Trophoblast cell (in vitro differentiated cells and primary cell): ENCODE measurements at regions not wholly inside any gene's neighbourhood (a gene's known extent, or its start where the extent isn't known, plus 50 kb on each side); places are given as distances from the start of the nearest gene placed in this dataset.
A peak's percentile ranks its signal among the peaks of the same experiment; 100 is the strongest.

Source experiments
- DNase-seq, 2 donors: peaks; one replicate each; pipeline ENCODE4 v3.0.0-alpha.2; 2016
- H2AFZ ChIP-seq: 2 replicates; pipeline ENCODE4 v1.6.1; 2013; ENCODE audit warnings: low read length, moderate library complexity, mild to moderate bottlenecking; ENCODE audit not compliant: insufficient read depth, poor library complexity
- H2AK5ac ChIP-seq: 2 replicates; pipeline ENCODE4 v1.6.1; 2013; ENCODE audit warnings: mild to moderate bottlenecking, low read length
- H2BK120ac ChIP-seq: 2 replicates; pipeline ENCODE4 v1.6.1; 2013; ENCODE audit warnings: low read length, mild to moderate bottlenecking, moderate library complexity; ENCODE audit not compliant: insufficient read depth, poor library complexity
- H2BK12ac ChIP-seq: 2 replicates; pipeline ENCODE4 v1.6.1; 2013; ENCODE audit warnings: mild to moderate bottlenecking, low read length, moderate library complexity
- H2BK5ac ChIP-seq: 2 replicates; pipeline ENCODE4 v1.6.1; 2013; ENCODE audit warnings: low read length, low read depth, moderate library complexity, mild to moderate bottlenecking; ENCODE audit not compliant: poor library complexity
- H3K14ac ChIP-seq: 2 replicates; pipeline ENCODE4 v1.6.1; 2013; ENCODE audit warnings: mild to moderate bottlenecking, low read length
- H3K18ac ChIP-seq: 2 replicates; pipeline ENCODE4 v1.6.1; 2013; ENCODE audit warnings: mild to moderate bottlenecking, low read length
- H3K23ac ChIP-seq: 2 replicates; pipeline ENCODE4 v1.6.1; 2013; ENCODE audit warnings: low read length
- H3K27ac ChIP-seq: 2 replicates; pipeline ENCODE4 v1.5.1; 2013; ENCODE audit warnings: low read depth, mild to moderate bottlenecking, inconsistent platforms, low read length, moderate library complexity
- H3K27me3 ChIP-seq: 2 replicates; pipeline ENCODE4 v1.6.1; 2013; ENCODE audit warnings: inconsistent platforms, mild to moderate bottlenecking, low read length, moderate library complexity; ENCODE audit not compliant: insufficient read depth
- H3K36me3 ChIP-seq, 2 experiments: 1 replicate in 1 of 2; 2 replicates in 1 of 2; pipeline ENCODE4 v1.6.1; 2013; ENCODE audit warnings: low read length in 2 of 2, mild to moderate bottlenecking in 2 of 2, moderate library complexity in 1 of 2; ENCODE audit not compliant: insufficient read depth in 2 of 2, control insufficient read depth in 1 of 2
- H3K4ac ChIP-seq: 2 replicates; pipeline ENCODE4 v1.6.1; 2013; ENCODE audit warnings: low read depth, mild to moderate bottlenecking, low read length, moderate library complexity
- H3K4me1 ChIP-seq, 2 experiments: 1 replicate in 1 of 2; 2 replicates in 1 of 2; pipeline ENCODE4 v1.6.1; 2013; ENCODE audit warnings: low read length in 2 of 2, mild to moderate bottlenecking in 2 of 2, moderate library complexity in 1 of 2; ENCODE audit not compliant: insufficient read depth in 2 of 2, control insufficient read depth in 1 of 2
- H3K4me2 ChIP-seq: 2 replicates; pipeline ENCODE4 v1.6.1; 2013; ENCODE audit warnings: inconsistent platforms, mild to moderate bottlenecking, low read length, moderate library complexity
- H3K4me3 ChIP-seq: 2 replicates; pipeline ENCODE4 v1.5.1; 2013; ENCODE audit warnings: mild to moderate bottlenecking, low read depth, low read length, inconsistent platforms
- H3K79me1 ChIP-seq: one replicate; pipeline ENCODE4 v1.6.1; 2013; ENCODE audit warnings: low read length
- H3K79me2 ChIP-seq: 2 replicates; pipeline ENCODE4 v1.6.1; 2013; ENCODE audit warnings: low read length, mild to moderate bottlenecking; ENCODE audit not compliant: control insufficient read depth, insufficient read depth, poor library complexity
- H3K9ac ChIP-seq: 2 replicates; pipeline ENCODE4 v1.6.1; 2013; ENCODE audit warnings: mild to moderate bottlenecking, low read length
- H3K9me3 ChIP-seq: 2 replicates; pipeline ENCODE4 v1.6.1; 2013; ENCODE audit warnings: low read depth, mild to moderate bottlenecking, control low read depth, inconsistent platforms, low read length; ENCODE audit not compliant: insufficient read depth
- H4K12ac ChIP-seq: 2 replicates; pipeline ENCODE4 v1.6.1; 2013; ENCODE audit warnings: low read depth, mild to moderate bottlenecking, low read length, moderate library complexity
- H4K8ac ChIP-seq: 2 replicates; pipeline ENCODE4 v1.6.1; 2013; ENCODE audit warnings: low read depth, mild to moderate bottlenecking, low read length, moderate library complexity
- H4K91ac ChIP-seq: one replicate; pipeline ENCODE4 v1.6.1; 2013; ENCODE audit warnings: low read depth, mild to moderate bottlenecking, low read length, moderate library complexity
- WGBS: extraction: QIAGEN DNeasy Blood & Tissue Kit; methylation state at CpG from one replicate; pipeline ENCODE4 v1.1.7; 2013; ENCODE audit warnings: missing lambda C conversion rate; ENCODE audit not compliant: insufficient read length, insufficient coverage; ENCODE audit errors: extremely low coverage; 5-methylcytosine and 5-hydroxymethylcytosine counted together

DNA sequence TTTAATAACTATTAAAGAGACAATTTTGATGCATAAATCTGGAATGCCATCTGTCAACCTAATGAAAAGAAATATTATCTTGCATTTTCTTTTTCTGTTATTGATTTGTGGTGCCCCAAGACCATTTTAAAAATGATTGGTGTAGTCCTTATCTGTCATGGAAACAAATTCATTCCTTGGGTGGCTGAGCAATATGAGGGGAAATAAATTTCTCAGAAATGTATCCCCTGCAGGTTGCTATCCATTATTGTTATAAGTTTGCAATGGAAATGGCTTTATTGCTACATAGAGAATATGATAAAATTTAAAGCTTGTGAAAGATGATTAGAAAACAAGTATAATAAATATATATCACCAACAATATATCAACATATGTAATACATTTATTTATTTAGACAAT lies 607.0 kb downstream of the DNAJB9 start:
- Histone ChIP-seq H3K9ac (no peak overlapping the region), H3K14ac (no peak overlapping the region), H4K12ac (no peak overlapping the region), H3K18ac (no peak overlapping the region), H3K27ac (no peak overlapping the region), H3K79me1 (no peaks in the 10 kb centered on the region), H3K4ac (no peak overlapping the region), H3K27me3 (no peaks in the 10 kb centered on the region), H4K8ac (no peak overlapping the region), H3K4me3 (no peak overlapping the region), H2AFZ (no peak overlapping the region), H3K23ac (no peak overlapping the region), H2BK12ac (no peak overlapping the region), H4K91ac (no peak overlapping the region), H2BK5ac (no peak overlapping the region), H3K4me2 (no peak overlapping the region), H3K4me1 (no peaks in the 10 kb centered on the region), H3K9me3 (no peaks in the 10 kb centered on the region), H2AK5ac (no peak overlapping the region), H2BK120ac (no peak overlapping the region), H3K36me3 (no peaks in the 10 kb centered on the region), H3K79me2 (no peaks in the 10 kb centered on the region)
- no peak for DNase-seq

DNA sequence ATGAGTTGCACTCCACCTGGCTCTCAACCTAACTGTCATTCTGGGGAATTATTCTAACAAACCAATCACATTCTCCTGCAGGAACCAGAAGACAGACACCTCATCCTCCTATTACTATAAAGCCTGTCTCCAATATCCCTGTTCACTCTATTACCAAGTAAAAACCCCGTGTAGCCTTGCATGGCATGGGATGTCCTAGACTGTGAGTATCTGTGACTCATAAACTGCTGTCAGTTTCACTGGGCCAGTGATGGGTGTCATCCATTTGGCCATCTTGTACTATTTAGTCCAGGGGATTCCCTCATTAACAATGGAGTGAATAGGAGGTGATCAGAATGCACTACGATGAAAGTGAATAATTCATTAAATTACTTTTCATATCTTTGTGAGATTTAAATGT lies 608.7 kb downstream of the DNAJB9 start:
- no peak for DNase-seq

DNA sequence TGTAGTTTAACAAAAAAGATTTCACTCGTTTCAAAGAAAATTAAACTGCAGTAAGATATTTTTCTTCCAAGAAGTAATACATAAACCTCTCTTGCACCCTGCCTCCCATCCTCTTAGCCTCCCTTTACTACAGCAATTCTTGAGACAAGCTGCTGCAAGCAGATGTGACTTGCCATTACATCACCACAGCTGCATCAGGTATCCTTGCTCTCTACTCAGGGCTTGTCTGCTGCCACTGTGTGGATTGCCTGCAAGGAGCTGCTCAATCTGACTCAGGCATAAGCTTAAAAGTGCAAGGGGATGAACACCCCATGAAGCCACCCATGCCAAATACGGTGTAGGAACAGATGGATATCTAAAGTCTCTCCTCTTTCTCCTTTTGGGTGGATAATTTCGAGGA lies 609.9 kb downstream of the DNAJB9 start:
- Histone ChIP-seq H3K14ac (no peak overlapping the region), H2BK120ac (no peak overlapping the region), H3K36me3 (no peaks in the 10 kb centered on the region), H3K79me2 (no peaks in the 10 kb centered on the region), H3K79me1 (no peaks in the 10 kb centered on the region), H4K12ac (no peak overlapping the region), H3K4me3 (no peak overlapping the region), H4K8ac (no peak overlapping the region), H3K18ac (no peak overlapping the region), H2AK5ac (no peak overlapping the region), H3K27me3 (no peaks in the 10 kb centered on the region), H3K27ac (no peak overlapping the region), H2BK5ac (no peak overlapping the region), H3K23ac (no peak overlapping the region), H3K9ac (peak overlapping the region; percentile 45), H3K4me1 (no peaks in the 10 kb centered on the region), H2AFZ (no peak overlapping the region), H3K4me2 (no peak overlapping the region), H3K4ac (no peak overlapping the region), H2BK12ac (no peak overlapping the region), H4K91ac (no peak overlapping the region), H3K9me3 (no peaks in the 10 kb centered on the region)
- no CpG with 5 or more reads among the region's 3 CpGs for WGBS
- no peak for DNase-seq

More for the DNA sequence above, 608.7 kb downstream of the DNAJB9 start:
- H2BK5ac ChIP-seq: no peak overlapping the region
- no peak overlapping the region for H3K14ac ChIP-seq
- H2AFZ ChIP-seq: no peak overlapping the region
- no peak overlapping the region for H2BK120ac ChIP-seq
- no peak overlapping the region for H4K8ac ChIP-seq
- H3K4me1 ChIP-seq: no peaks in the 10 kb centered on the region
- no peaks in the 10 kb centered on the region for H3K79me1 ChIP-seq
- WGBS: no CpG with 5 or more reads among the region's 2 CpGs
- no peak overlapping the region for H3K4me2 ChIP-seq
- H3K79me2 ChIP-seq: no peaks in the 10 kb centered on the region
- H3K23ac ChIP-seq: no peak overlapping the region
- H3K9ac ChIP-seq: no peak overlapping the region
- no peak overlapping the region for H4K12ac ChIP-seq
- no peaks in the 10 kb centered on the region for H3K9me3 ChIP-seq
- no peak overlapping the region for H3K27ac ChIP-seq
- H3K18ac ChIP-seq: no peak overlapping the region
- H3K4ac ChIP-seq: no peak overlapping the region
- H3K4me3 ChIP-seq: no peak overlapping the region
- no peak overlapping the region for H2BK12ac ChIP-seq
- H3K36me3 ChIP-seq: no peaks in the 10 kb centered on the region
- H4K91ac ChIP-seq: no peak overlapping the region
- H3K27me3 ChIP-seq: no peaks in the 10 kb centered on the region
- no peak overlapping the region for H2AK5ac ChIP-seq

DNA sequence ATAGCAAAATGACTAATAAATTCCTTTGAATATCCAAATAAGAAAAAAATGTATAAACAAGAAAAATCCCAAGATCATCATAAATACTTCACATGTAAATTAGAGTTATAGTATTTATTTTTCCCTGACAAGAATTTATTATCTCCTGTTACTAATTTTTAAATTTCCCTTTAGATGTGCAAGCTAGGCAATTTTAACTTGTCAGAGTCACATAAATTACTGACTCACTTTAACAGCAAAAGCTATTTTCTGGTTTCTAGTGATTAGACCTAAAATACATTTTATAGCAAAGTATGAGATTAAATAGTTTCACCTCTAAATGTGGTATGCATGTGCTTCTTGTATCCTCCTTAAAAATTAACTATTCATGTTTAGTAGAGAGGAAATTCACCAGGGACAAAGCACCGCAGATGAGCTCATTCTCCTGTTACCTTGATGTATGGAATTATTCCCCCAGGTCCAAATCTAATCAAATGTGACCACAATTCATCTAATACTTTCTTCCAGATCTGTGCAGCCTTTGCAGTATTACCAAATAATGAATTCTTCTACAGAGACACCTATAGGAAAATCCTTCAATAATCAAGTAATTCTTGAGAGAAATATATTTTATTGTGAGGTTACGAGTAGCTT lies 621.2 kb downstream of the DNAJB9 start:
- H3K14ac ChIP-seq: no peak overlapping the region
- H3K27ac ChIP-seq: no peak overlapping the region
- H3K18ac ChIP-seq: no peak overlapping the region
- no peak overlapping the region for H2BK5ac ChIP-seq
- WGBS: no CpG with 5 or more reads among the region's 2 CpGs
- H3K36me3 ChIP-seq: no peaks in the 10 kb centered on the region
- no peaks in the 10 kb centered on the region for H3K79me2 ChIP-seq
- no peak for DNase-seq
- H2AFZ ChIP-seq: no peak overlapping the region
- no peak overlapping the region for H4K12ac ChIP-seq
- H2AK5ac ChIP-seq: no peak overlapping the region
- H4K91ac ChIP-seq: no peak overlapping the region
- H3K27me3 ChIP-seq: no peaks in the 10 kb centered on the region
- H3K9ac ChIP-seq: no peak overlapping the region
- H2BK12ac ChIP-seq: no peak overlapping the region
- H4K8ac ChIP-seq: no peak overlapping the region
- H3K23ac ChIP-seq: no peak overlapping the region
- no peak overlapping the region for H3K4ac ChIP-seq
- H3K4me3 ChIP-seq: no peak overlapping the region
- no peaks in the 10 kb centered on the region for H3K9me3 ChIP-seq
- no peak overlapping the region for H3K4me2 ChIP-seq
- H3K79me1 ChIP-seq: no peaks in the 10 kb centered on the region
- no peaks in the 10 kb centered on the region for H3K4me1 ChIP-seq
- H2BK120ac ChIP-seq: no peak overlapping the region
